B cell (primary cell): ENCODE measurements at regions not wholly inside any gene's neighbourhood (a gene's known extent, or its start where the extent isn't known, plus 50 kb on each side); places are given as distances from the start of the nearest gene placed in this dataset.
A peak's percentile ranks its signal among the peaks of the same experiment; 100 is the strongest.

Source experiments
- ATAC-seq: fragments of 200-7000 bp; cut with Tn5 transposase; one replicate; pipeline ENCODE4 v1.10.0; 2021; ENCODE audit warnings: low read depth, mild to moderate bottlenecking, moderate number of reproducible peaks, moderate library complexity
- CTCF ChIA-PET: fragments of 350-600 bp; sonication (Branson Sonifier 250); formaldehyde crosslinking; loops from one replicate; lab custom pipeline; 2021; ENCODE audit warnings: antibody characterized with exemption, inconsistent platforms; lab: Charles Lee
- POLR2A ChIA-PET: fragments of 350-600 bp; sonication (Branson Sonifier 250); formaldehyde crosslinking; loops from one replicate; lab custom pipeline; 2021; ENCODE audit warnings: antibody characterized with exemption; lab: Charles Lee
- DNase-seq: peaks from one replicate; pipeline ENCODE4 v3.0.0; 2013
- H2AFZ ChIP-seq: 2 replicates; pipeline ENCODE4 v1.6.1; 2012; ENCODE audit warnings: mild to moderate bottlenecking, low read depth, low read length; ENCODE audit not compliant: insufficient read depth, poor library complexity, severe bottlenecking
- H3K27ac ChIP-seq, 2 donors: 1 replicate in 1 of 2; 2 replicates in 1 of 2; pipeline ENCODE4 v1.5.1; 2012 to 2013; ENCODE audit warnings: low read length in 2 of 2, mild to moderate bottlenecking in 2 of 2, moderate library complexity in 1 of 2
- H3K27me3 ChIP-seq, 4 experiments: fragments of 200-600 bp in 1 of 4; sonication (generic) in 1 of 4; replicated peaks in 1 of 4; 1 replicate in 2 of 4; 2 replicates in 2 of 4; pipeline versions ENCODE4 v1.6.1 to v1.7.0; 2013 to 2016; ENCODE audit warnings: low read length in 3 of 4, mild to moderate bottlenecking in 2 of 4, mixed read lengths in 1 of 4, moderate library complexity in 1 of 4; ENCODE audit not compliant: insufficient read depth in 4 of 4, control insufficient read depth in 3 of 4; ENCODE audit errors: control extremely low read depth in 1 of 4
- H3K36me3 ChIP-seq, 2 experiments: replicated peaks in 1 of 2; 1 replicate in 1 of 2; 2 replicates in 1 of 2; pipeline versions ENCODE4 v1.6.1 to v1.7.1; 2013; ENCODE audit warnings: low read length in 1 of 2; ENCODE audit not compliant: insufficient read depth in 2 of 2, control insufficient read depth in 1 of 2; ENCODE audit errors: control extremely low read depth in 1 of 2, extremely low read depth in 1 of 2
- H3K4me1 ChIP-seq, 2 donors: fragments of 200-600 bp in 1 of 2; sonication (generic) in 1 of 2; 1 replicate in 1 of 2; 2 replicates in 1 of 2; pipeline versions ENCODE4 v1.5.1 to v1.6.1; 2013 to 2017; ENCODE audit warnings: low read length in 2 of 2; ENCODE audit not compliant: control insufficient read depth in 2 of 2, insufficient read depth in 2 of 2
- H3K4me2 ChIP-seq: replicated peaks from 2 replicates; pipeline ENCODE3; 2012; ENCODE audit warnings: mild to moderate bottlenecking, low read depth, low read length; ENCODE audit not compliant: poor library complexity, severe bottlenecking
- H3K4me3 ChIP-seq, 5 experiments: fragments of 200-600 bp in 1 of 5; sonication (generic) in 1 of 5; 1 replicate in 3 of 5; 2 replicates in 2 of 5; pipeline versions ENCODE4 v1.5.1 to v1.7.0; 2011 to 2016; ENCODE audit warnings: low read length in 4 of 5, mild to moderate bottlenecking in 4 of 5, low read depth in 2 of 5, control low read depth in 1 of 5, moderate library complexity in 1 of 5; ENCODE audit not compliant: insufficient read depth in 1 of 5; ENCODE audit errors: control extremely low read depth in 1 of 5, extremely low read depth in 1 of 5
- H3K79me2 ChIP-seq: fragments of 200-600 bp; sonication (generic); one replicate; pipeline ENCODE4 v1.6.0; 2016; ENCODE audit warnings: low read length; ENCODE audit not compliant: control insufficient read depth, insufficient read depth
- H3K9ac ChIP-seq: fragments of 200-600 bp; sonication (generic); 2 replicates; pipeline ENCODE4 v1.6.1; 2017; ENCODE audit warnings: mild to moderate bottlenecking, low read length, moderate library complexity
- H3K9me3 ChIP-seq, 3 donors: one replicate each; pipeline versions ENCODE4 v1.6.1 to v1.7.1; 2013; ENCODE audit warnings: low read length in 2 of 3; ENCODE audit not compliant: control insufficient read depth in 2 of 3, insufficient read depth in 1 of 3; ENCODE audit errors: control extremely low read depth in 1 of 3
- H4K20me1 ChIP-seq: 2 replicates; pipeline ENCODE4 v1.6.0; 2012; ENCODE audit warnings: mild to moderate bottlenecking, low read length; ENCODE audit not compliant: insufficient read depth, control insufficient read depth, poor library complexity, severe bottlenecking
- H3K27ac Mint-ChIP-seq: one replicate; pipeline ENCODE4 v1.8.0; 2021; ENCODE audit warnings: mixed read lengths
- H3K27me3 Mint-ChIP-seq: one replicate; pipeline ENCODE4 v1.8.0; 2021; ENCODE audit warnings: mixed read lengths
- H3K4me1 Mint-ChIP-seq: one replicate; pipeline ENCODE4 v1.8.0; 2021; ENCODE audit warnings: mixed read lengths
- H3K4me3 Mint-ChIP-seq: one replicate; pipeline ENCODE4 v1.8.0; 2021; ENCODE audit warnings: mixed read lengths
- H3K9me3 Mint-ChIP-seq: one replicate; pipeline ENCODE4 v1.8.0; 2022; ENCODE audit warnings: mixed read lengths; ENCODE audit not compliant: insufficient read depth
- EZH2 ChIP-seq: IDR thresholded peaks from 2 replicates; pipeline ENCODE4 v1.6.1; 2012; ENCODE audit warnings: borderline replicate concordance, low read depth, mild to moderate bottlenecking, moderate library complexity, low read length; ENCODE audit not compliant: insufficient read depth, poor library complexity, severe bottlenecking
- WGBS: methylation state at CpG from one replicate; pipeline ENCODE4 v1.1.5; 2013; ENCODE audit warnings: missing lambda C conversion rate; ENCODE audit not compliant: insufficient coverage; 5-methylcytosine and 5-hydroxymethylcytosine counted together
- intact Hi-C: fragments of 100-400 bp; cut with micrococcal nuclease; formaldehyde crosslinking; loops from one replicate; pipeline ENCODE4 v1.10.0; 2022
- TF ChIP-seq, protein P1 (sequence below): fragments of 200-600 bp; IDR thresholded peaks from one replicate; pipeline ENCODE4 v1.8.0; 2022; ENCODE audit warnings: antibody characterized with exemption, mild to moderate bottlenecking

DNA sequence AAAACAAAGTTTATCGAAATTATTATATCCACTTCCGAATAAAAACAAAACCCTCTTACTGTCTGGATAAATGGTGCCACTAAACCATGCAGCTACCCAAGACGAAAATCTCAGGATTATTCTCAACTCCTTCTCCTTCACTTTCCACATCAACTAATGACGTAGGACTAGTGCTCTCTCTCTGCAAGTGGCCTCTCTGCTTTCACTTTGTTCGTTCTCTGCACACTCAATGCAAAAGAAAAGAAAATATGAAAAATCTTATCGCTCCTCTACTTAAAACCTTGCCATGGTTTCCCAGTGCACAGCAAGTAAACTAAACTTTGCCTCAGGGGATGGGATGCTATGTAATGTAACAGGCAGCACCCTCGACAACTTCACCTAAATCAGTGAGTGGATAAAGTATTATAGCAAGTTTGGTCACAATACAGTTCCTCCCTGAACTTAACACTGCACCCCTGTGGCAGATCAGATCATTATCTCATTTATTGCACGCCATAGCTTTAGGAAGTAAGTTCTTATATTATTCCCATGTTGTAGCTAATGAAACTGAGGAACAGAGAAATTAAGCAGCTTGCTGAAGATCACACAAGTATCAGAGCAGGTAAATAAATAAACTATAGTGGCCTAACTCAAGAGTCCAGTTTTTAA, 262.7 kb upstream of the GADL1 start:
- Histone ChIP-seq H3K4me1 (no peaks in the 10 kb centered on the region), H3K36me3 (no peaks in the 10 kb centered on the region), H2AFZ (peak overlapping the region; percentile 55), H3K4me3 (peak overlapping the region in 4 of 5 experiments; percentile 12 to 48 (median 32)), H3K9ac (peak overlapping the region; percentile 59), H3K4me2 (peak overlapping the region; percentile 49), H3K27me3 (no peaks in the 10 kb centered on the region), H3K9me3 (no peaks in the 10 kb centered on the region), H4K20me1 (no peaks in the 10 kb centered on the region), H3K79me2 (no peaks in the 10 kb centered on the region), H3K27ac (peak overlapping the region in 1 of 2 donors; percentile 30)
- ChIA-PET CTCF (interaction anchor here (0.6 to 1.4 kb wide), 3 partner anchors 9 to 62 kb away, joined by 3 to 4 read pairs (median 3); no protein-coding TSS in a partner anchor), POLR2A (no interaction called here)
- H3K27ac Mint-ChIP-seq = no peak overlapping the region
- 68% methylated on average over 4 of the region's 8 CpGs for WGBS
- DNase-seq (peak; percentile 7), ATAC-seq (peak; percentile 39)
- no peaks in the 10 kb centered on the region for H3K9me3 Mint-ChIP-seq
- intact Hi-C loops = no loop called here
- peak overlapping the region; percentile 76 for H3K4me3 Mint-ChIP-seq
- TF ChIP-seq, protein P1, sequence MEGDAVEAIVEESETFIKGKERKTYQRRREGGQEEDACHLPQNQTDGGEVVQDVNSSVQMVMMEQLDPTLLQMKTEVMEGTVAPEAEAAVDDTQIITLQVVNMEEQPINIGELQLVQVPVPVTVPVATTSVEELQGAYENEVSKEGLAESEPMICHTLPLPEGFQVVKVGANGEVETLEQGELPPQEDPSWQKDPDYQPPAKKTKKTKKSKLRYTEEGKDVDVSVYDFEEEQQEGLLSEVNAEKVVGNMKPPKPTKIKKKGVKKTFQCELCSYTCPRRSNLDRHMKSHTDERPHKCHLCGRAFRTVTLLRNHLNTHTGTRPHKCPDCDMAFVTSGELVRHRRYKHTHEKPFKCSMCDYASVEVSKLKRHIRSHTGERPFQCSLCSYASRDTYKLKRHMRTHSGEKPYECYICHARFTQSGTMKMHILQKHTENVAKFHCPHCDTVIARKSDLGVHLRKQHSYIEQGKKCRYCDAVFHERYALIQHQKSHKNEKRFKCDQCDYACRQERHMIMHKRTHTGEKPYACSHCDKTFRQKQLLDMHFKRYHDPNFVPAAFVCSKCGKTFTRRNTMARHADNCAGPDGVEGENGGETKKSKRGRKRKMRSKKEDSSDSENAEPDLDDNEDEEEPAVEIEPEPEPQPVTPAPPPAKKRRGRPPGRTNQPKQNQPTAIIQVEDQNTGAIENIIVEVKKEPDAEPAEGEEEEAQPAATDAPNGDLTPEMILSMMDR = no peak
- TF ChIP-seq EZH2 = no peak
- peaks cover 5% of the 10 kb centered on the region for H3K4me1 Mint-ChIP-seq
- H3K27me3 Mint-ChIP-seq = no peaks in the 10 kb centered on the region

DNA sequence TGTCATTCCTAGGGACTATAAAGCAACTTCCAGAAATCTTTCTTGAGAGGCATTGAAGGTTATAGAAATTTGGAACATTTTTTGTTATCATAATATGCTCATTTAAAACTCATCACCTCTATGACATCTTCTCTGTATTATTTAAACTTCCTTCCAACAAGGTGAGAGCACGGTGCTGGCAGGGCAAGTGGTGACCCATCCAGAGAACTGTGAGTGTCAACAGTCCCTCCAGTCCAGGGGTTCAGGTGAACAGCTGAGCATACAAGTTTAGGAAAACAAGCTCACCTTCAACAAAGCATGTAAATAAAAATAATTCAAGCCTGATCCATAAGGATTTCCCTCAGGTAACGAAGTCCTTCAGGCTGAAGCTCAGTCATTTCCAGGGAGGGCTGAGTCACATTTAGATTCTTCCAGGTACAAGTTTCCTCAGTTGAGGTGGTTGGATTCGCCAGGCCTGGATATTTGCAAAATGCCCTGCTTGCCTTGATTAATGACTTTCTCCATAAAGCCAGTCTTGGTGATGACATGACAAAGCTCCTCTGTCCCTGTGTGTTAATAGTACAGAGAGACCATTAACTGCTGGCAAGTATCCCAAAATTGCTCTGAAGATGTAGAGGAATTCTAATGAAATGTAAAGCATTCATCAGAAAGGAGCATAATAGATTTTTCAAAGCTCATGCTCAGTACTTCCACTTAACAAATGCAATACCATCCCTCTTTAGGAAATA, 263.6 kb upstream of the GADL1 start:
- POLR2A ChIA-PET = no interaction called here
- intact Hi-C loops = no loop called here
- WGBS = 93% methylated on average over 3 of the region's 3 CpGs
- peaks cover 5% of the 10 kb centered on the region for H3K4me1 Mint-ChIP-seq
- Histone ChIP-seq H3K4me3 (no peak overlapping the region), H3K9me3 (peaks cover 0 to 1% (median 0%) of the 10 kb centered on the region in 3 donors), H3K27me3 (no peaks in the 10 kb centered on the region), H3K27ac (no peak overlapping the region), H3K4me2 (no peak overlapping the region), H3K36me3 (no peaks in the 10 kb centered on the region), H3K79me2 (no peaks in the 10 kb centered on the region), H4K20me1 (no peaks in the 10 kb centered on the region), H3K4me1 (no peaks in the 10 kb centered on the region), H2AFZ (no peak overlapping the region), H3K9ac (no peak overlapping the region)
- no peak for DNase-seq
- no peaks in the 10 kb centered on the region for H3K9me3 Mint-ChIP-seq
- H3K4me3 Mint-ChIP-seq = no peak overlapping the region
- TF ChIP-seq, protein P1 = no peak
- no peak for TF ChIP-seq EZH2
- CTCF ChIA-PET = interaction anchor here (0.6 to 1.4 kb wide), 2 partner anchors 15 to 61 kb away, joined by 3 to 4 read pairs; no protein-coding TSS in a partner anchor
- no peak overlapping the region for H3K27ac Mint-ChIP-seq
- no peak for ATAC-seq
- H3K27me3 Mint-ChIP-seq = no peaks in the 10 kb centered on the region
